ENCODE measurements at regions not wholly inside any gene's neighbourhood (a gene's known extent, or its start where the extent isn't known, plus 50 kb on each side); places are given as distances from the start of the nearest gene placed in this dataset.

GRCh38 chr10:4733843-4734224, 92.2 kb upstream of the AKR1E2 start:
- DNase-seq (ENCODE audit: low read depth in 1 of 2, low spot score in 1 of 2): no peak
- Histone ChIP-seq H3K27ac (replicated peaks) (no peak overlapping the region), H3K4me3 (replicated peaks; ENCODE audit: insufficient read depth, low read length) (no peak overlapping the region), H3K27me3 (ENCODE audit: insufficient read depth, poor library complexity, severe bottlenecking) (no peaks in the 10 kb centered on the region)
- TF ChIP-seq GABPA (IDR thresholded peaks at IDR 0.05; ENCODE audit: low read depth) (no peak), SPI1 (IDR thresholded peaks at IDR 0.05; ENCODE audit: borderline replicate concordance, low read depth) (no peak), POLR2AphosphoS5 (IDR thresholded peaks at IDR 0.05; ENCODE audit: low read depth) (no peak)
- TF ChIP-seq, protein P1, sequence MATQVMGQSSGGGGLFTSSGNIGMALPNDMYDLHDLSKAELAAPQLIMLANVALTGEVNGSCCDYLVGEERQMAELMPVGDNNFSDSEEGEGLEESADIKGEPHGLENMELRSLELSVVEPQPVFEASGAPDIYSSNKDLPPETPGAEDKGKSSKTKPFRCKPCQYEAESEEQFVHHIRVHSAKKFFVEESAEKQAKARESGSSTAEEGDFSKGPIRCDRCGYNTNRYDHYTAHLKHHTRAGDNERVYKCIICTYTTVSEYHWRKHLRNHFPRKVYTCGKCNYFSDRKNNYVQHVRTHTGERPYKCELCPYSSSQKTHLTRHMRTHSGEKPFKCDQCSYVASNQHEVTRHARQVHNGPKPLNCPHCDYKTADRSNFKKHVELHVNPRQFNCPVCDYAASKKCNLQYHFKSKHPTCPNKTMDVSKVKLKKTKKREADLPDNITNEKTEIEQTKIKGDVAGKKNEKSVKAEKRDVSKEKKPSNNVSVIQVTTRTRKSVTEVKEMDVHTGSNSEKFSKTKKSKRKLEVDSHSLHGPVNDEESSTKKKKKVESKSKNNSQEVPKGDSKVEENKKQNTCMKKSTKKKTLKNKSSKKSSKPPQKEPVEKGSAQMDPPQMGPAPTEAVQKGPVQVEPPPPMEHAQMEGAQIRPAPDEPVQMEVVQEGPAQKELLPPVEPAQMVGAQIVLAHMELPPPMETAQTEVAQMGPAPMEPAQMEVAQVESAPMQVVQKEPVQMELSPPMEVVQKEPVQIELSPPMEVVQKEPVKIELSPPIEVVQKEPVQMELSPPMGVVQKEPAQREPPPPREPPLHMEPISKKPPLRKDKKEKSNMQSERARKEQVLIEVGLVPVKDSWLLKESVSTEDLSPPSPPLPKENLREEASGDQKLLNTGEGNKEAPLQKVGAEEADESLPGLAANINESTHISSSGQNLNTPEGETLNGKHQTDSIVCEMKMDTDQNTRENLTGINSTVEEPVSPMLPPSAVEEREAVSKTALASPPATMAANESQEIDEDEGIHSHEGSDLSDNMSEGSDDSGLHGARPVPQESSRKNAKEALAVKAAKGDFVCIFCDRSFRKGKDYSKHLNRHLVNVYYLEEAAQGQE (IDR thresholded peaks at IDR 0.05; ENCODE audit: insufficient replicate concordance, low read depth): no peak
- TF ChIP-seq, protein P2, sequence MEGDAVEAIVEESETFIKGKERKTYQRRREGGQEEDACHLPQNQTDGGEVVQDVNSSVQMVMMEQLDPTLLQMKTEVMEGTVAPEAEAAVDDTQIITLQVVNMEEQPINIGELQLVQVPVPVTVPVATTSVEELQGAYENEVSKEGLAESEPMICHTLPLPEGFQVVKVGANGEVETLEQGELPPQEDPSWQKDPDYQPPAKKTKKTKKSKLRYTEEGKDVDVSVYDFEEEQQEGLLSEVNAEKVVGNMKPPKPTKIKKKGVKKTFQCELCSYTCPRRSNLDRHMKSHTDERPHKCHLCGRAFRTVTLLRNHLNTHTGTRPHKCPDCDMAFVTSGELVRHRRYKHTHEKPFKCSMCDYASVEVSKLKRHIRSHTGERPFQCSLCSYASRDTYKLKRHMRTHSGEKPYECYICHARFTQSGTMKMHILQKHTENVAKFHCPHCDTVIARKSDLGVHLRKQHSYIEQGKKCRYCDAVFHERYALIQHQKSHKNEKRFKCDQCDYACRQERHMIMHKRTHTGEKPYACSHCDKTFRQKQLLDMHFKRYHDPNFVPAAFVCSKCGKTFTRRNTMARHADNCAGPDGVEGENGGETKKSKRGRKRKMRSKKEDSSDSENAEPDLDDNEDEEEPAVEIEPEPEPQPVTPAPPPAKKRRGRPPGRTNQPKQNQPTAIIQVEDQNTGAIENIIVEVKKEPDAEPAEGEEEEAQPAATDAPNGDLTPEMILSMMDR (IDR thresholded peaks at IDR 0.05; ENCODE audit: insufficient read depth, low read length): no peak

DNA sequence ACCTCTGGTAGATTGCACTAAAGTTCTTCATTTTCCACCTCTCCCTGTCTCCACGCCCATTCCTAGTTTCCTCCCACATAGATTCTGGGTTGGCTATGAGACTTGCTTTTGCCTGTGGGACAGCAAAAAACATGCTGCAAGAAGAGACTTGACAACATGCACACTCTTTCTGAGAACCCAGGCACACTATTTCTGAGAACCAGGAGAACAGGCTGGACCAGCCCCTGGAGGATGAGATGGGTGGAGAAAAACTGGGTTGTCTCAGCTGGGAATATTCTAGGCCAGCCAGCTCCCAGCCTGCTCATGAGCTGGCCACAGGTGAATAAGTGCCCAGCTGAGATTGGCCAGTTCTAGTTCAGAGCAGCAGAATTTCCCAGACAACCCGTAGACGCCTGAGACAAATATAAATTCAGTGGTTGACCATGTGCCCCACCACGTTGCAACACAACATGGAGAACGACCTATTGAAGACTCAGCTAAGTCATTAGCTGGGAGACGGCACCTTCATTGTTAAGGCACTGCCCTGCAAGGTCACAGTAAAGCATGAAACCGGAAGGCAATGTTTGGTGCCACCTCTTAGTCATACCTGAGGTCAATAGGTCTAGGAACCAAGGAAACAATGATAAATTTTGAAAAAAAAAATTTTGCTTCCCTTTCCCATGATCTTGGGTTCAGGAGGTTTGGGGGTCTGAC, 92.7 kb upstream of the AKR1E2 start:
- TF ChIP-seq SPI1 (IDR thresholded peaks at IDR 0.05; ENCODE audit: borderline replicate concordance, low read depth): no peak
- no peak for TF ChIP-seq GABPA (IDR thresholded peaks at IDR 0.05; ENCODE audit: low read depth)
- no peak for TF ChIP-seq POLR2AphosphoS5 (IDR thresholded peaks at IDR 0.05; ENCODE audit: low read depth)
- TF ChIP-seq, protein P1 (IDR thresholded peaks at IDR 0.05; ENCODE audit: insufficient replicate concordance, low read depth): no peak
- TF ChIP-seq, protein P2 (IDR thresholded peaks at IDR 0.05; ENCODE audit: insufficient read depth, low read length): no peak
- Histone ChIP-seq H3K27ac (replicated peaks) (no peak overlapping the region), H3K27me3 (ENCODE audit: insufficient read depth, poor library complexity, severe bottlenecking) (no peaks in the 10 kb centered on the region), H3K4me3 (replicated peaks; ENCODE audit: insufficient read depth, low read length) (no peak overlapping the region)
- no peak for DNase-seq (ENCODE audit: low read depth in 1 of 2, low spot score in 1 of 2)

DNA sequence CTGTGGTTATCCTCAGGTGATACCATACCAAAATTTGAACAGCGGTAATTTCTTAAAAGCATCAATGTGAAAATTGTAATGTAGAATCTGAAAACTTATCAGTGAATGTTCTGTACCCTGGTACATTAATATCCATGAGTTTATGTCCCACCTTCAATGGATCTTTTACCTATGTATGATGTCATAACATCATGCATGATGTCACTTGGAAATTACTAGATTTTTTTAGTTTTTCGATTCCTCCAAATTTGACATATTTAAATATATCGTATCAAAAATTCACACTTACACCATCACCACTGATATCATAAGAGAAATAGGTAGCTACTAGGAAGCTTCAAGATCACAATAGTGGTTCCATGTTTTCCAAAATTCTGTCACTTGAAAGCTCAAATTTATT, 95.0 kb upstream of the AKR1E2 start:
- TF ChIP-seq SPI1 (IDR thresholded peaks at IDR 0.05; ENCODE audit: borderline replicate concordance, low read depth): no peak
- no peak for TF ChIP-seq GABPA (IDR thresholded peaks at IDR 0.05; ENCODE audit: low read depth)
- TF ChIP-seq, protein P1 (IDR thresholded peaks at IDR 0.05; ENCODE audit: insufficient replicate concordance, low read depth): no peak
- no peak for TF ChIP-seq POLR2AphosphoS5 (IDR thresholded peaks at IDR 0.05; ENCODE audit: low read depth)
- TF ChIP-seq, protein P2 (IDR thresholded peaks at IDR 0.05; ENCODE audit: insufficient read depth, low read length): no peak
- H3K27me3 ChIP-seq (ENCODE audit: insufficient read depth, poor library complexity, severe bottlenecking): no peaks in the 10 kb centered on the region
- H3K4me3 ChIP-seq (replicated peaks; ENCODE audit: insufficient read depth, low read length): no peak overlapping the region
- no peak overlapping the region for H3K27ac ChIP-seq (replicated peaks)
- no peak for DNase-seq (ENCODE audit: low read depth in 1 of 2, low spot score in 1 of 2)
